Gastroesophageal sphincter (tissue), 4 donors: ENCODE measurements at regions not wholly inside any gene's neighbourhood (a gene's known extent, or its start where the extent isn't known, plus 50 kb on each side); places are given as distances from the start of the nearest gene placed in this dataset.

Source experiments
- ATAC-seq: fragments of 150-250 bp; one replicate; pipeline ENCODE4 v1.9.1; 2016; ENCODE audit warnings: mild to moderate bottlenecking, moderate library complexity
- H3K27ac ChIP-seq, 4 donors: fragments of 200-600 bp; sonication (generic) in 3 of 4; 1 replicate in 3 of 4; 2 replicates in 1 of 4; pipeline ENCODE4 v1.5.1; 2016 to 2019
- H3K27me3 ChIP-seq: fragments of 200-600 bp; sonication (generic); one replicate; pipeline ENCODE4 v1.5.1; 2019
- H3K36me3 ChIP-seq, 2 donors: fragments of 200-600 bp; sonication (generic); one replicate each; pipeline ENCODE4 v1.5.1; 2019; ENCODE audit warnings: control low read depth in 1 of 2
- H3K4me1 ChIP-seq, 3 donors: fragments of 200-600 bp; sonication (generic); 1 replicate in 2 of 3; 2 replicates in 1 of 3; pipeline ENCODE4 v1.5.1; 2016 to 2019; ENCODE audit warnings: control low read depth in 2 of 3
- H3K4me3 ChIP-seq, 2 donors: fragments of 200-600 bp; sonication (generic); one replicate each; pipeline ENCODE4 v1.5.1; 2019; ENCODE audit warnings: mild to moderate bottlenecking in 1 of 2, moderate library complexity in 1 of 2
- H3K9me3 ChIP-seq, 3 donors: fragments of 200-600 bp; sonication (generic); one replicate each; pipeline ENCODE4 v1.5.1; 2017 to 2019; ENCODE audit warnings: control low read depth in 2 of 3
- CTCF ChIP-seq, 4 experiments: fragments of 200-600 bp in 2 of 4; fragments of 450-650 bp in 2 of 4; sonication (generic) in 1 of 4; IDR thresholded peaks; one replicate each; pipeline ENCODE4 v1.5.1; 2017 to 2019; ENCODE audit warnings: antibody characterized with exemption in 4 of 4, mild to moderate bottlenecking in 2 of 4, moderate library complexity in 2 of 4
- EP300 ChIP-seq: sonication (generic); formaldehyde crosslinking; IDR thresholded peaks from one replicate; pipeline ENCODE4 v1.6.1; 2017; ENCODE audit warnings: antibody characterized with exemption, mild to moderate bottlenecking
- POLR2A ChIP-seq, 2 donors: fragments of 450-650 bp; IDR thresholded peaks; one replicate each; pipeline ENCODE4 v1.6.1; 2017; ENCODE audit warnings: antibody characterized with exemption in 2 of 2, mild to moderate bottlenecking in 2 of 2, moderate library complexity in 1 of 2
- POLR2AphosphoS5 ChIP-seq: sonication (generic); formaldehyde crosslinking; IDR thresholded peaks from one replicate; pipeline ENCODE4 v1.6.1; 2017; ENCODE audit warnings: antibody characterized with exemption
- WGBS, 2 donors: methylation state at CpG; one replicate each; pipeline ENCODE4 v1.1.5; 2018; ENCODE audit warnings: low coverage in 1 of 2; 5-methylcytosine and 5-hydroxymethylcytosine counted together

- Histone ChIP-seq H3K27me3 (no peaks in the 10 kb centered on the region), H3K36me3 (no peaks in the 10 kb centered on the region), H3K9me3 (peaks cover 0 to 6% (median 0%) of the 10 kb centered on the region in 3 donors), H3K4me3 (no peak overlapping the region), H3K27ac (no peak overlapping the region), H3K4me1 (no peaks in the 10 kb centered on the region)
- TF ChIP-seq POLR2A (IDR thresholded peaks at IDR 0.05) (no peak), EP300 (no peak), CTCF (IDR thresholded peaks at IDR 0.05) (no peak), POLR2AphosphoS5 (no peak)
- no peak for ATAC-seq
Measured at GRCh38 chr1:72804541-72804940, 522.2 kb upstream of the NEGR1 start.

- 61 to 71% methylated on average over 1 of the region's 1 CpG for WGBS, 2 donors
- no peaks in the 10 kb centered on the region for H3K27me3 ChIP-seq
- ATAC-seq, result no peak
Measured at GRCh38 chr1:72781038-72781437, 498.7 kb upstream of the NEGR1 start.

GRCh38 chr1:72780212-72780611, 497.9 kb upstream of the NEGR1 start:
- 85 to 100% methylated on average over 1 of the region's 1 CpG for WGBS, 2 donors
- no peak overlapping the region for H3K4me3 ChIP-seq
- no peaks in the 10 kb centered on the region for H3K9me3 ChIP-seq
- no peaks in the 10 kb centered on the region for H3K27me3 ChIP-seq
- TF ChIP-seq POLR2A (IDR thresholded peaks at IDR 0.05), result no peak
- H3K27ac ChIP-seq, result no peak overlapping the region
- peaks cover 0 to 21% (median 7%) of the 10 kb centered on the region in 3 donors for H3K4me1 ChIP-seq
- H3K36me3 ChIP-seq, result no peaks in the 10 kb centered on the region
- no peak for ATAC-seq

More at GRCh38 chr1:72781038-72781437, 498.7 kb upstream of the NEGR1 start:
- TF ChIP-seq POLR2A (IDR thresholded peaks at IDR 0.05) (no peak), EP300 (no peak), POLR2AphosphoS5 (no peak)
- Histone ChIP-seq H3K4me1 (peaks cover 0 to 21% (median 7%) of the 10 kb centered on the region in 3 donors), H3K36me3 (no peaks in the 10 kb centered on the region), H3K27ac (no peak overlapping the region), H3K4me3 (no peak overlapping the region), H3K9me3 (no peaks in the 10 kb centered on the region)

GRCh38 chr1:72777918-72778317, 495.6 kb upstream of the NEGR1 start:
- TF ChIP-seq POLR2AphosphoS5 (peak; percentile 44), CTCF (IDR thresholded peaks at IDR 0.05) (no peak), POLR2A (IDR thresholded peaks at IDR 0.05) (no peak), EP300 (no peak)
- H3K27ac ChIP-seq, result peak overlapping the region; percentile 60 to 75 (median 70)
- H3K36me3 ChIP-seq, result no peaks in the 10 kb centered on the region
- no peak overlapping the region for H3K4me3 ChIP-seq
- peaks cover 0 to 21% (median 7%) of the 10 kb centered on the region in 3 donors for H3K4me1 ChIP-seq
- no peaks in the 10 kb centered on the region for H3K27me3 ChIP-seq
- H3K9me3 ChIP-seq, result no peaks in the 10 kb centered on the region
- ATAC-seq, result peak; percentile 66

GRCh38 chr1:72763481-72763880, 481.1 kb upstream of the NEGR1 start:
- 78 to 83% methylated on average over 2 of the region's 2 CpGs for WGBS, 2 donors
- H3K9me3 ChIP-seq, result no peaks in the 10 kb centered on the region
- H3K4me1 ChIP-seq, result no peaks in the 10 kb centered on the region
- H3K27me3 ChIP-seq, result no peaks in the 10 kb centered on the region
- H3K27ac ChIP-seq, result no peak overlapping the region
- no peak for TF ChIP-seq POLR2A (IDR thresholded peaks at IDR 0.05)
- no peak for TF ChIP-seq EP300
- TF ChIP-seq CTCF (IDR thresholded peaks at IDR 0.05), result no peak
- no peak for TF ChIP-seq POLR2AphosphoS5
- H3K36me3 ChIP-seq, result no peaks in the 10 kb centered on the region
- ATAC-seq, result no peak
- no peak overlapping the region for H3K4me3 ChIP-seq

- WGBS, 2 donors, result 71 to 79% methylated on average over 3 of the region's 3 CpGs
- no peak for ATAC-seq
- H3K27me3 ChIP-seq, result no peaks in the 10 kb centered on the region
- no peaks in the 10 kb centered on the region for H3K36me3 ChIP-seq
- TF ChIP-seq EP300, result no peak
- TF ChIP-seq POLR2AphosphoS5, result no peak
- no peak for TF ChIP-seq POLR2A (IDR thresholded peaks at IDR 0.05)
- H3K27ac ChIP-seq, result no peak overlapping the region
- H3K4me1 ChIP-seq, result no peaks in the 10 kb centered on the region
- H3K9me3 ChIP-seq, result no peaks in the 10 kb centered on the region
- no peak overlapping the region for H3K4me3 ChIP-seq
Measured at GRCh38 chr1:72759486-72759885, 477.1 kb upstream of the NEGR1 start.
